ENCODE measurements at regions not wholly inside any gene's neighbourhood (a gene's known extent, or its start where the extent isn't known, plus 50 kb on each side); places are given as distances from the start of the nearest gene placed in this dataset.

- 95 to 96% methylated on average over 7 of the region's 7 CpGs for WGBS, 2 experiments
- Histone ChIP-seq H3K27ac (ENCODE audit: insufficient read depth, low read depth, low read length, poor library complexity, severe bottlenecking) (no peak overlapping the region), H3K36me3 (ENCODE audit: control insufficient read depth, insufficient read depth, low read length) (no peaks in the 10 kb centered on the region), H3K4me1 (ENCODE audit: control insufficient read depth, insufficient read depth, low read length) (peaks cover 22% of the 10 kb centered on the region), H3K4me3 (ENCODE audit: insufficient read depth, low read depth, low read length) (no peak overlapping the region), H3K27me3 (ENCODE audit: control insufficient read depth, insufficient read depth, low read length, poor library complexity, severe bottlenecking) (no peaks in the 10 kb centered on the region), H3K9me3 (ENCODE audit: control insufficient read depth, low read length) (no peaks in the 10 kb centered on the region)
These were observed 133.3 kb downstream of the MGAT5B start for GRCh38 chr17:77001487-77001886.

- 50 to 55% methylated on average over 23 of the region's 23 CpGs for WGBS, 2 experiments
- no peaks in the 10 kb centered on the region for H3K36me3 ChIP-seq (ENCODE audit: control insufficient read depth, insufficient read depth, low read length)
- no peak overlapping the region for H3K4me3 ChIP-seq (ENCODE audit: insufficient read depth, low read depth, low read length)
- no peaks in the 10 kb centered on the region for H3K9me3 ChIP-seq (ENCODE audit: control insufficient read depth, low read length)
- no peaks in the 10 kb centered on the region for H3K27me3 ChIP-seq (ENCODE audit: control insufficient read depth, insufficient read depth, low read length, poor library complexity, severe bottlenecking)
- H3K4me1 ChIP-seq (ENCODE audit: control insufficient read depth, insufficient read depth, low read length): peaks cover 22% of the 10 kb centered on the region
- H3K27ac ChIP-seq (ENCODE audit: insufficient read depth, low read depth, low read length, poor library complexity, severe bottlenecking): peak overlapping the region; percentile 36
These were observed 134.2 kb downstream of the MGAT5B start for GRCh38 chr17:77002103-77003045.

- H3K27me3 ChIP-seq (ENCODE audit: control insufficient read depth, insufficient read depth, low read length, poor library complexity, severe bottlenecking): no peaks in the 10 kb centered on the region
- no peak overlapping the region for H3K27ac ChIP-seq (ENCODE audit: insufficient read depth, low read depth, low read length, poor library complexity, severe bottlenecking)
- WGBS, 2 experiments: 94% methylated on average over 2 of the region's 2 CpGs
These were observed 135.5 kb downstream of the MGAT5B start for GRCh38 chr17:77003699-77004098.

GRCh38 chr17:77006971-77007649, 133.7 kb upstream of the SEC14L1 start:
- 85 to 87% methylated on average over 20 of the region's 20 CpGs for WGBS, 2 experiments
- Histone ChIP-seq H3K9me3 (ENCODE audit: control insufficient read depth, low read length) (no peaks in the 10 kb centered on the region), H3K36me3 (ENCODE audit: control insufficient read depth, insufficient read depth, low read length) (no peaks in the 10 kb centered on the region), H3K4me3 (ENCODE audit: insufficient read depth, low read depth, low read length) (no peak overlapping the region), H3K27ac (ENCODE audit: insufficient read depth, low read depth, low read length, poor library complexity, severe bottlenecking) (no peak overlapping the region), H3K27me3 (ENCODE audit: control insufficient read depth, insufficient read depth, low read length, poor library complexity, severe bottlenecking) (no peaks in the 10 kb centered on the region), H3K4me1 (ENCODE audit: control insufficient read depth, insufficient read depth, low read length) (peaks cover 8% of the 10 kb centered on the region)

More at GRCh38 chr17:77003699-77004098, 135.5 kb downstream of the MGAT5B start:
- Histone ChIP-seq H3K4me1 (ENCODE audit: control insufficient read depth, insufficient read depth, low read length) (peaks cover 15% of the 10 kb centered on the region), H3K9me3 (ENCODE audit: control insufficient read depth, low read length) (no peaks in the 10 kb centered on the region), H3K36me3 (ENCODE audit: control insufficient read depth, insufficient read depth, low read length) (no peaks in the 10 kb centered on the region), H3K4me3 (ENCODE audit: insufficient read depth, low read depth, low read length) (no peak overlapping the region)

- H3K4me1 ChIP-seq (ENCODE audit: control insufficient read depth, insufficient read depth, low read length): no peaks in the 10 kb centered on the region
- 97% methylated on average over 2 of the region's 2 CpGs for WGBS, 2 experiments
- H3K9me3 ChIP-seq (ENCODE audit: control insufficient read depth, low read length): no peaks in the 10 kb centered on the region
- H3K27me3 ChIP-seq (ENCODE audit: control insufficient read depth, insufficient read depth, low read length, poor library complexity, severe bottlenecking): no peaks in the 10 kb centered on the region
- H3K4me3 ChIP-seq (ENCODE audit: insufficient read depth, low read depth, low read length): no peak overlapping the region
- no peak overlapping the region for H3K27ac ChIP-seq (ENCODE audit: insufficient read depth, low read depth, low read length, poor library complexity, severe bottlenecking)
- no peaks in the 10 kb centered on the region for H3K36me3 ChIP-seq (ENCODE audit: control insufficient read depth, insufficient read depth, low read length)
These were observed 130.9 kb upstream of the SEC14L1 start for GRCh38 chr17:77009877-77010276.

- Histone ChIP-seq H3K9me3 (ENCODE audit: control insufficient read depth, low read length) (no peaks in the 10 kb centered on the region), H3K36me3 (ENCODE audit: control insufficient read depth, insufficient read depth, low read length) (no peaks in the 10 kb centered on the region), H3K27me3 (ENCODE audit: control insufficient read depth, insufficient read depth, low read length, poor library complexity, severe bottlenecking) (no peaks in the 10 kb centered on the region), H3K4me3 (ENCODE audit: insufficient read depth, low read depth, low read length) (no peak overlapping the region), H3K27ac (ENCODE audit: insufficient read depth, low read depth, low read length, poor library complexity, severe bottlenecking) (no peak overlapping the region), H3K4me1 (ENCODE audit: control insufficient read depth, insufficient read depth, low read length) (no peaks in the 10 kb centered on the region)
These were observed 130.1 kb upstream of the SEC14L1 start for GRCh38 chr17:77010667-77011066.

GRCh38 chr17:77011173-77012011, 129.4 kb upstream of the SEC14L1 start:
- Histone ChIP-seq H3K9me3 (ENCODE audit: control insufficient read depth, low read length) (no peaks in the 10 kb centered on the region), H3K27me3 (ENCODE audit: control insufficient read depth, insufficient read depth, low read length, poor library complexity, severe bottlenecking) (no peaks in the 10 kb centered on the region), H3K27ac (ENCODE audit: insufficient read depth, low read depth, low read length, poor library complexity, severe bottlenecking) (no peak overlapping the region), H3K4me3 (ENCODE audit: insufficient read depth, low read depth, low read length) (no peak overlapping the region), H3K36me3 (ENCODE audit: control insufficient read depth, insufficient read depth, low read length) (no peaks in the 10 kb centered on the region), H3K4me1 (ENCODE audit: control insufficient read depth, insufficient read depth, low read length) (no peaks in the 10 kb centered on the region)
- WGBS, 2 experiments: 69 to 96% methylated on average over 5 to 7 of the region's 7 CpGs

- Histone ChIP-seq H3K36me3 (ENCODE audit: control insufficient read depth, insufficient read depth, low read length) (no peaks in the 10 kb centered on the region), H3K27me3 (ENCODE audit: control insufficient read depth, insufficient read depth, low read length, poor library complexity, severe bottlenecking) (no peaks in the 10 kb centered on the region), H3K4me3 (ENCODE audit: insufficient read depth, low read depth, low read length) (no peak overlapping the region), H3K27ac (ENCODE audit: insufficient read depth, low read depth, low read length, poor library complexity, severe bottlenecking) (no peak overlapping the region), H3K4me1 (ENCODE audit: control insufficient read depth, insufficient read depth, low read length) (peaks cover 6% of the 10 kb centered on the region), H3K9me3 (ENCODE audit: control insufficient read depth, low read length) (no peaks in the 10 kb centered on the region)
- 71 to 79% methylated on average over 5 of the region's 5 CpGs for WGBS, 2 experiments
These were observed 122.3 kb upstream of the SEC14L1 start for GRCh38 chr17:77018504-77018903.

GRCh38 chr17:77019893-77020379, 120.8 kb upstream of the SEC14L1 start:
- no peak overlapping the region for H3K4me3 ChIP-seq (ENCODE audit: insufficient read depth, low read depth, low read length)
- H3K27me3 ChIP-seq (ENCODE audit: control insufficient read depth, insufficient read depth, low read length, poor library complexity, severe bottlenecking): no peaks in the 10 kb centered on the region
- peaks cover 6% of the 10 kb centered on the region for H3K4me1 ChIP-seq (ENCODE audit: control insufficient read depth, insufficient read depth, low read length)
- no peaks in the 10 kb centered on the region for H3K9me3 ChIP-seq (ENCODE audit: control insufficient read depth, low read length)
- no peaks in the 10 kb centered on the region for H3K36me3 ChIP-seq (ENCODE audit: control insufficient read depth, insufficient read depth, low read length)
- H3K27ac ChIP-seq (ENCODE audit: insufficient read depth, low read depth, low read length, poor library complexity, severe bottlenecking): no peak overlapping the region
- WGBS, 2 experiments: 49 to 56% methylated on average over 12 of the region's 12 CpGs
